ENCODE measurements at regions not wholly inside any gene's neighbourhood (a gene's known extent, or its start where the extent isn't known, plus 50 kb on each side); places are given as distances from the start of the nearest gene placed in this dataset.

DNA sequence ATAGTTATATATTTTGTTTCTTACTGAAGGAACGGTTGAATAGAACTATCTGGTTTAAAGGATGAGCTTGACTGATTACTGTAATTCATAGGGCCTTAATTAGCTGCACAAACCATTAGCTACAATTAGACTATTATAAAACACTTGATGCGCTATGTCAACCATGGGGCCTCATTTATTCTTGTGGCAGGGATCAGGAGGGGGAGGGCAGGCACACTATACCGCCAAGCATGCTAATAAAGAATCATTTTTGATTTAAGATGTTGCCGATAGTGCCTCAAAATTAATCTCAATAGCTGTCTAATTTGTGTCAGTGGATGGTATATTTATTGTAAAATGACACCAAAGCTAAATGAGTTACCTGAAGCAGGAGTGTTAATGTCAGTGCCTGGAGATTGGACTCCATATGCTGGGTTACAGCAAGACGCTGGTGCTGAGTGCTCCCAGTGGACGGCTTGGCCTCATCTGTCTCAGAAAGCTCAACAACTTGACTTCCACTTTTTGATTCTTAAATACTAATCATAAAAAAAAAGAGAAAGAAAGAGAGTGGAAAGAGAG, 1007.0 kb upstream of the CELF4 start:
- H3K36me3 ChIP-seq: no peaks in the 10 kb centered on the region
- no peak overlapping the region for H3K27ac ChIP-seq
- intact Hi-C loops (cut with DNase I; ENCODE audit: low total_unique reads): no loop called here
- 79 to 92% (median 86%) methylated on average over 6 of the region's 6 CpGs for WGBS, 5 donors
- no peak overlapping the region for H3K4me3 ChIP-seq
- H3K4me1 ChIP-seq: no peaks in the 10 kb centered on the region
- no peaks in the 10 kb centered on the region for H3K9me3 ChIP-seq
- no peaks in the 10 kb centered on the region for H3K27me3 ChIP-seq (replicated peaks in 1 of 7)
- no peak for DNase-seq
- TF ChIP-seq POLR2A (IDR thresholded peaks at IDR 0.05): no peak
- TF ChIP-seq, protein P1, sequence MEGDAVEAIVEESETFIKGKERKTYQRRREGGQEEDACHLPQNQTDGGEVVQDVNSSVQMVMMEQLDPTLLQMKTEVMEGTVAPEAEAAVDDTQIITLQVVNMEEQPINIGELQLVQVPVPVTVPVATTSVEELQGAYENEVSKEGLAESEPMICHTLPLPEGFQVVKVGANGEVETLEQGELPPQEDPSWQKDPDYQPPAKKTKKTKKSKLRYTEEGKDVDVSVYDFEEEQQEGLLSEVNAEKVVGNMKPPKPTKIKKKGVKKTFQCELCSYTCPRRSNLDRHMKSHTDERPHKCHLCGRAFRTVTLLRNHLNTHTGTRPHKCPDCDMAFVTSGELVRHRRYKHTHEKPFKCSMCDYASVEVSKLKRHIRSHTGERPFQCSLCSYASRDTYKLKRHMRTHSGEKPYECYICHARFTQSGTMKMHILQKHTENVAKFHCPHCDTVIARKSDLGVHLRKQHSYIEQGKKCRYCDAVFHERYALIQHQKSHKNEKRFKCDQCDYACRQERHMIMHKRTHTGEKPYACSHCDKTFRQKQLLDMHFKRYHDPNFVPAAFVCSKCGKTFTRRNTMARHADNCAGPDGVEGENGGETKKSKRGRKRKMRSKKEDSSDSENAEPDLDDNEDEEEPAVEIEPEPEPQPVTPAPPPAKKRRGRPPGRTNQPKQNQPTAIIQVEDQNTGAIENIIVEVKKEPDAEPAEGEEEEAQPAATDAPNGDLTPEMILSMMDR (IDR thresholded peaks at IDR 0.05 in 8 of 11, conservative IDR thresholded peaks at IDR 0.05 in 3 of 11): no peak
- TF ChIP-seq POLR2AphosphoS5 (IDR thresholded peaks at IDR 0.05): no peak

DNA sequence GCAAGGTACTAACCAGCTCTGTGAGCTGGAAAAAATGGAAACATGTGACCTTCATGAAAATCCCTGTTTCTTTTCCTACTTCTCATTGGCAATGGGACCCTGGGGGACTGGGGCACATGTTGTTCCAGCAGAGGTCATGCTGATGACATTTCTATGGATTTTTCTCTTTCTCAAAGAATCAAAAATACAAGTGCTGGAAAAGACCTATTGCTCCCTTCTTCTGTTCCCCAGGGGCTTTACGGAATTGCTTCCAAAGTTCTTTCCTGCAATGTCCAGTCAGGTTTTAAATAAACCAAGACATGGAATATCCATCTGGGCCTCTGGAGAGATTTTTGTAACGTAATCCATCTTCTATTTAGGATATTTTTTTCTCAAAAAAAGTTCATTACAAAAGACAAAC, 1006.1 kb upstream of the CELF4 start:
- H3K4me3 ChIP-seq: no peak overlapping the region
- TF ChIP-seq POLR2AphosphoS5 (IDR thresholded peaks at IDR 0.05) (no peak), POLR2A (IDR thresholded peaks at IDR 0.05) (no peak)
- TF ChIP-seq, protein P1 (IDR thresholded peaks at IDR 0.05 in 8 of 11, conservative IDR thresholded peaks at IDR 0.05 in 3 of 11): no peak
- no peak for DNase-seq
- H3K27me3 ChIP-seq (replicated peaks in 1 of 7): no peaks in the 10 kb centered on the region
- H3K9me3 ChIP-seq: no peaks in the 10 kb centered on the region
- H3K36me3 ChIP-seq: no peaks in the 10 kb centered on the region
- WGBS, 5 donors: 32 to 56% (median 37%) methylated on average over 2 of the region's 2 CpGs
- H3K27ac ChIP-seq: no peak overlapping the region
- H3K4me1 ChIP-seq: no peaks in the 10 kb centered on the region
- intact Hi-C loops (cut with DNase I; ENCODE audit: low total_unique reads): no loop called here

DNA sequence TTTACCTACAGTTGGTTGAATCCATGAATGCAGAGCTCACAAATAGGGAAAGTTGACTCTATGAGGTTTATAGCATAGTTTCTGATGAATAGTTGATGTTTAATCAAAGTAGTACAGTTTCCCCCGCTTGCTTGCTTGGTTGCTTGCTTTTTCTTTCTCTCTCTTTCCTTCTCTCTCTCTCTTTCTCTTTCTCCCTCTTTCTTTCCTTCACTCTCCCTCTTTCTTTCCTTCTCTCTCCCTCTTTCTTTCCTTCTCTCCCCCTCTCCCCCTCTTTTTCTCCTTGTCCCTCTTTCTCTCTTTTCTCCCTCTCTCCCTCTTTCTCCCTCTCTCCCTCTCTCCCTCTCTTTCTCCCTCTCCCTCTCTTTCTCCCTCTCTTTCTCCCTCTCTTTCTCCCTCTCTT, 999.9 kb upstream of the CELF4 start:
- H3K36me3 ChIP-seq: no peaks in the 10 kb centered on the region
- DNase-seq: no peak
- no peaks in the 10 kb centered on the region for H3K27me3 ChIP-seq (replicated peaks in 1 of 7)
- WGBS, 5 donors: 77 to 96% (median 86%) methylated on average over 1 of the region's 1 CpG
- TF ChIP-seq, protein P1 (IDR thresholded peaks at IDR 0.05 in 8 of 11, conservative IDR thresholded peaks at IDR 0.05 in 3 of 11): no peak
- TF ChIP-seq POLR2AphosphoS5 (IDR thresholded peaks at IDR 0.05) (no peak), POLR2A (IDR thresholded peaks at IDR 0.05) (no peak)
- H3K4me1 ChIP-seq: no peaks in the 10 kb centered on the region
- intact Hi-C loops (cut with DNase I; ENCODE audit: low total_unique reads): no loop called here
- H3K27ac ChIP-seq: no peak overlapping the region
- peaks cover 0 to 5% (median 0%) of the 10 kb centered on the region in 8 donors for H3K9me3 ChIP-seq
- H3K4me3 ChIP-seq: no peak overlapping the region

DNA sequence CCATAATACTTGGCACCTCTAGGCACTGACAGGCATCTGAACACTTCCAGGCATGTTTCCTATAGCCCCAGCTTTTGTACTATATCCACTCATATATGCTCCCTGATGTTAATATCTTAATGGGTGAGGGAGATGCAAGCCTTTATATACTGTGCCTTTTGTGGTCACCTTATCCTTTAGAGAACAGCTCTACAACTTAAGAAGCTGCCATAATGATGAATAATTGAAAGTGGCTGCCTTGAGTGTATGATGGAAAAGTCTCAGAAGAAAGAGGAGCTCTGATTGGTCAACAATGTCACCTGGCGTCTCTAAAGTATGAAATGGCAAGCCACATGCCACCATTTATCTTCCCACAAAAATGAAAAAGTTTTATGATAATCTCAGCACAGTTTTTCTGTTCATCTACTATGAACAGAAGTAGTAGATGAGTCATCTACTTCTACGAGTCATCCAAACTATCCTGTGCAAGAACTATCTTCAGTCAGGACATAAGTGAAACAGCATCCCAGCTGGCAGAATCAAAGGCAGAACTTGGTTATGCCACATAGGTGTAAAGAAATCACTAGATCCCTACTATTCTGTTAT, 997.9 kb upstream of the CELF4 start:
- Histone ChIP-seq H3K4me1 (no peaks in the 10 kb centered on the region), H3K4me3 (no peak overlapping the region), H3K36me3 (no peaks in the 10 kb centered on the region), H3K9me3 (peaks cover 0 to 5% (median 0%) of the 10 kb centered on the region in 8 donors), H3K27me3 (replicated peaks in 1 of 7) (no peaks in the 10 kb centered on the region), H3K27ac (no peak overlapping the region)
- WGBS, 5 donors: 72 to 83% (median 79%) methylated on average over 2 of the region's 2 CpGs
- intact Hi-C loops (cut with DNase I; ENCODE audit: low total_unique reads): no loop called here
- TF ChIP-seq, protein P1 (IDR thresholded peaks at IDR 0.05 in 8 of 11, conservative IDR thresholded peaks at IDR 0.05 in 3 of 11): no peak
- TF ChIP-seq POLR2A (IDR thresholded peaks at IDR 0.05) (no peak), POLR2AphosphoS5 (IDR thresholded peaks at IDR 0.05) (no peak)
- no peak for DNase-seq
